ENCODE measurements at regions not wholly inside any gene's neighbourhood (a gene's known extent, or its start where the extent isn't known, plus 50 kb on each side); places are given as distances from the start of the nearest gene placed in this dataset.

- no peak for TF ChIP-seq CTCF (conservative IDR thresholded peaks at IDR 0.05; ENCODE audit: low read depth, low read length)
- no peak for TF ChIP-seq POLR2A (IDR thresholded peaks at IDR 0.05; ENCODE audit: low read depth, low read length)
- no peak for TF ChIP-seq CEBPB (IDR thresholded peaks at IDR 0.05; ENCODE audit: low read depth, low read length)
- TF ChIP-seq ELK1 (IDR thresholded peaks at IDR 0.05; ENCODE audit: borderline replicate concordance, low read depth, low read length), result no peak
- TF ChIP-seq RAD21 (IDR thresholded peaks at IDR 0.05; ENCODE audit: low read length), result no peak
- no peak for TF ChIP-seq SMC3 (IDR thresholded peaks at IDR 0.05; ENCODE audit: low read depth, low read length)
- TF ChIP-seq MXI1 (IDR thresholded peaks at IDR 0.05; ENCODE audit: borderline replicate concordance, low read depth, low read length), result no peak
- no peak for TF ChIP-seq FOS (IDR thresholded peaks at IDR 0.05; ENCODE audit: low read depth, low read length)
Measured at GRCh38 chr6:119449331-119450156, 100.0 kb upstream of the MAN1A1 start.

Data from IMR-90 (cell line).